ENCODE measurements at regions not wholly inside any gene's neighbourhood (a gene's known extent, or its start where the extent isn't known, plus 50 kb on each side); places are given as distances from the start of the nearest gene placed in this dataset.
A peak's percentile ranks its signal among the peaks of the same experiment; 100 is the strongest.

DNA sequence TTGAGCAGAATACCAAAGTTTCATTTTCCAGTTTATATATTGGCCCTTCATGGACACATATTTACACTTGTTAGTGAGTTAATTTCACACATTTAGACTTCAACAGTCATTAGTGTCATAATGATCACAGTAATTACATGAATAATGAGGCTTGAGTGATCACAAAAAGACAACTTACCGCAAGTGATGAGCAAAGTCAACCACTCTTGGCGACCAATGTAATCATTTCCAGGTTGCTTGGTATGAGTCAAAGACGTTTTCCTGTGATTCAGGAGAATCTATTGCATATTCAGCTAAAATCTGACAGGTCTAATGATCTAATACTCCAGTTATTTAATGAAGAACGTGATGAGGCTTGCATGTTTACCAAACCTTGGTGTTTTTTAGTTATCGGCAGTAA is 407.9 kb upstream of the TENM3 start (continued):
- TF ChIP-seq, protein P1, sequence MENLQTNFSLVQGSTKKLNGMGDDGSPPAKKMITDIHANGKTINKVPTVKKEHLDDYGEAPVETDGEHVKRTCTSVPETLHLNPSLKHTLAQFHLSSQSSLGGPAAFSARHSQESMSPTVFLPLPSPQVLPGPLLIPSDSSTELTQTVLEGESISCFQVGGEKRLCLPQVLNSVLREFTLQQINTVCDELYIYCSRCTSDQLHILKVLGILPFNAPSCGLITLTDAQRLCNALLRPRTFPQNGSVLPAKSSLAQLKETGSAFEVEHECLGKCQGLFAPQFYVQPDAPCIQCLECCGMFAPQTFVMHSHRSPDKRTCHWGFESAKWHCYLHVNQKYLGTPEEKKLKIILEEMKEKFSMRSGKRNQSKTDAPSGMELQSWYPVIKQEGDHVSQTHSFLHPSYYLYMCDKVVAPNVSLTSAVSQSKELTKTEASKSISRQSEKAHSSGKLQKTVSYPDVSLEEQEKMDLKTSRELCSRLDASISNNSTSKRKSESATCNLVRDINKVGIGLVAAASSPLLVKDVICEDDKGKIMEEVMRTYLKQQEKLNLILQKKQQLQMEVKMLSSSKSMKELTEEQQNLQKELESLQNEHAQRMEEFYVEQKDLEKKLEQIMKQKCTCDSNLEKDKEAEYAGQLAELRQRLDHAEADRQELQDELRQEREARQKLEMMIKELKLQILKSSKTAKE (IDR thresholded peaks at IDR 0.05; ENCODE audit: low read depth, poor library complexity, severe bottlenecking), result no peak
- TF ChIP-seq PAX5 (IDR thresholded peaks at IDR 0.05; ENCODE audit: borderline replicate concordance, low read depth, low read length) (no peak), STAT3 (IDR thresholded peaks at IDR 0.05; ENCODE audit: low read depth, low read length) (no peak), MTA2 (IDR thresholded peaks at IDR 0.05; ENCODE audit: low read depth) (peak; percentile 99), TBL1XR1 (IDR thresholded peaks at IDR 0.05; ENCODE audit: low read depth, low read length) (no peak), NR2C2 (IDR thresholded peaks at IDR 0.05; ENCODE audit: borderline replicate concordance, control insufficient read depth, insufficient read length, low read depth) (no peak), ZNF24 (IDR thresholded peaks at IDR 0.05) (no peak), ATF7 (IDR thresholded peaks at IDR 0.05; ENCODE audit: low read depth) (peak; percentile 74), BCL11A (IDR thresholded peaks at IDR 0.05; ENCODE audit: low read depth, low read length) (peak; percentile 77; the same call in 1 of the 2 replicates), JUNB (IDR thresholded peaks at IDR 0.05) (no peak), EED (IDR thresholded peaks at IDR 0.05; ENCODE audit: low read depth) (no peak), HDAC2 (IDR thresholded peaks at IDR 0.05) (no peak), TCF3 (IDR thresholded peaks at IDR 0.05; ENCODE audit: borderline replicate concordance, insufficient read depth, low read depth, low read length) (no peak), BHLHE40 (IDR thresholded peaks at IDR 0.05; ENCODE audit: borderline replicate concordance in 1 of 2, low read depth in 2 of 2, low read length in 1 of 2) (no peak), TAF1 (IDR thresholded peaks at IDR 0.05; ENCODE audit: borderline replicate concordance, low read depth, low read length) (no peak), BACH1 (IDR thresholded peaks at IDR 0.05; ENCODE audit: borderline replicate concordance) (no peak)
- TF ChIP-seq, protein P2, sequence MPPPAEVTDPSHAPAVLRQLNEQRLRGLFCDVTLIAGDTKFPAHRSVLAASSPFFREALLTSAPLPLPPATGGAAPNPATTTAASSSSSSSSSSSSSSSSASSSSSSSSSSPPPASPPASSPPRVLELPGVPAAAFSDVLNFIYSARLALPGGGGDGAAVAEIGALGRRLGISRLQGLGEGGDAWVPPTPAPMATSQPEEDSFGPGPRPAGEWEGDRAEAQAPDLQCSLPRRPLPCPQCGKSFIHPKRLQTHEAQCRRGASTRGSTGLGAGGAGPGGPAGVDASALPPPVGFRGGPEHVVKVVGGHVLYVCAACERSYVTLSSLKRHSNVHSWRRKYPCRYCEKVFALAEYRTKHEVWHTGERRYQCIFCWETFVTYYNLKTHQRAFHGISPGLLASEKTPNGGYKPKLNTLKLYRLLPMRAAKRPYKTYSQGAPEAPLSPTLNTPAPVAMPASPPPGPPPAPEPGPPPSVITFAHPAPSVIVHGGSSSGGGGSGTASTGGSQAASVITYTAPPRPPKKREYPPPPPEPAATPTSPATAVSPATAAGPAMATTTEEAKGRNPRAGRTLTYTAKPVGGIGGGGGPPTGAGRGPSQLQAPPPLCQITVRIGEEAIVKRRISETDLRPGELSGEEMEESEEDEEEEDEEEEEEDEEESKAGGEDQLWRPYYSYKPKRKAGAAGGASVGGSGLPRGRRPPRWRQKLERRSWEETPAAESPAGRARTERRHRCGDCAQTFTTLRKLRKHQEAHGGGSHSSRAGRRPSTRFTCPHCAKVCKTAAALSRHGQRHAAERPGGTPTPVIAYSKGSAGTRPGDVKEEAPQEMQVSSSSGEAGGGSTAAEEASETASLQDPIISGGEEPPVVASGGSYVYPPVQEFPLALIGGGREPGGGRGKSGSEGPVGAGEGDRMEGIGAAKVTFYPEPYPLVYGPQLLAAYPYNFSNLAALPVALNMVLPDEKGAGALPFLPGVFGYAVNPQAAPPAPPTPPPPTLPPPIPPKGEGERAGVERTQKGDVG (CRISPR knock-in tag; IDR thresholded peaks at IDR 0.05), result no peak
- TF ChIP-seq, protein P3, sequence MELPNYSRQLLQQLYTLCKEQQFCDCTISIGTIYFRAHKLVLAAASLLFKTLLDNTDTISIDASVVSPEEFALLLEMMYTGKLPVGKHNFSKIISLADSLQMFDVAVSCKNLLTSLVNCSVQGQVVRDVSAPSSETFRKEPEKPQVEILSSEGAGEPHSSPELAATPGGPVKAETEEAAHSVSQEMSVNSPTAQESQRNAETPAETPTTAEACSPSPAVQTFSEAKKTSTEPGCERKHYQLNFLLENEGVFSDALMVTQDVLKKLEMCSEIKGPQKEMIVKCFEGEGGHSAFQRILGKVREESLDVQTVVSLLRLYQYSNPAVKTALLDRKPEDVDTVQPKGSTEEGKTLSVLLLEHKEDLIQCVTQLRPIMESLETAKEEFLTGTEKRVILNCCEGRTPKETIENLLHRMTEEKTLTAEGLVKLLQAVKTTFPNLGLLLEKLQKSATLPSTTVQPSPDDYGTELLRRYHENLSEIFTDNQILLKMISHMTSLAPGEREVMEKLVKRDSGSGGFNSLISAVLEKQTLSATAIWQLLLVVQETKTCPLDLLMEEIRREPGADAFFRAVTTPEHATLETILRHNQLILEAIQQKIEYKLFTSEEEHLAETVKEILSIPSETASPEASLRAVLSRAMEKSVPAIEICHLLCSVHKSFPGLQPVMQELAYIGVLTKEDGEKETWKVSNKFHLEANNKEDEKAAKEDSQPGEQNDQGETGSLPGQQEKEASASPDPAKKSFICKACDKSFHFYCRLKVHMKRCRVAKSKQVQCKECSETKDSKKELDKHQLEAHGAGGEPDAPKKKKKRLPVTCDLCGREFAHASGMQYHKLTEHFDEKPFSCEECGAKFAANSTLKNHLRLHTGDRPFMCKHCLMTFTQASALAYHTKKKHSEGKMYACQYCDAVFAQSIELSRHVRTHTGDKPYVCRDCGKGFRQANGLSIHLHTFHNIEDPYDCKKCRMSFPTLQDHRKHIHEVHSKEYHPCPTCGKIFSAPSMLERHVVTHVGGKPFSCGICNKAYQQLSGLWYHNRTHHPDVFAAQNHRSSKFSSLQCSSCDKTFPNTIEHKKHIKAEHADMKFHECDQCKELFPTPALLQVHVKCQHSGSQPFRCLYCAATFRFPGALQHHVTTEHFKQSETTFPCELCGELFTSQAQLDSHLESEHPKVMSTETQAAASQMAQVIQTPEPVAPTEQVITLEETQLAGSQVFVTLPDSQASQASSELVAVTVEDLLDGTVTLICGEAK (IDR thresholded peaks at IDR 0.05; ENCODE audit: borderline replicate concordance), result no peak
- TF ChIP-seq, protein P4, sequence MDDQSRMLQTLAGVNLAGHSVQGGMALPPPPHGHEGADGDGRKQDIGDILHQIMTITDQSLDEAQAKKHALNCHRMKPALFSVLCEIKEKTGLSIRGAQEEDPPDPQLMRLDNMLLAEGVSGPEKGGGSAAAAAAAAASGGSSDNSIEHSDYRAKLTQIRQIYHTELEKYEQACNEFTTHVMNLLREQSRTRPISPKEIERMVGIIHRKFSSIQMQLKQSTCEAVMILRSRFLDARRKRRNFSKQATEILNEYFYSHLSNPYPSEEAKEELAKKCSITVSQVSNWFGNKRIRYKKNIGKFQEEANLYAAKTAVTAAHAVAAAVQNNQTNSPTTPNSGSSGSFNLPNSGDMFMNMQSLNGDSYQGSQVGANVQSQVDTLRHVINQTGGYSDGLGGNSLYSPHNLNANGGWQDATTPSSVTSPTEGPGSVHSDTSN (IDR thresholded peaks at IDR 0.05; ENCODE audit: insufficient replicate concordance, low read depth, low read length), result no peak

Data from GM12878 (cell line).